Hematopoietic multipotent progenitor cell treated with erythropoietin and hydrocortisone succinate and interleukin-3 and kit ligand, for 15 days (in vitro differentiated cells): ENCODE measurements at regions not wholly inside any gene's neighbourhood (a gene's known extent, or its start where the extent isn't known, plus 50 kb on each side); places are given as distances from the start of the nearest gene placed in this dataset.
"Not testable (repeated sequence)": the region's sequence is repeated elsewhere in the genome, so short reads cannot be mapped to it uniquely, and the experiment has no call there.

ENCODE experiments used
- DNase-seq: peaks from one replicate; pipeline ENCODE4 v3.0.0-alpha.2; 2015; ENCODE audit warnings: low spot score

DNA sequence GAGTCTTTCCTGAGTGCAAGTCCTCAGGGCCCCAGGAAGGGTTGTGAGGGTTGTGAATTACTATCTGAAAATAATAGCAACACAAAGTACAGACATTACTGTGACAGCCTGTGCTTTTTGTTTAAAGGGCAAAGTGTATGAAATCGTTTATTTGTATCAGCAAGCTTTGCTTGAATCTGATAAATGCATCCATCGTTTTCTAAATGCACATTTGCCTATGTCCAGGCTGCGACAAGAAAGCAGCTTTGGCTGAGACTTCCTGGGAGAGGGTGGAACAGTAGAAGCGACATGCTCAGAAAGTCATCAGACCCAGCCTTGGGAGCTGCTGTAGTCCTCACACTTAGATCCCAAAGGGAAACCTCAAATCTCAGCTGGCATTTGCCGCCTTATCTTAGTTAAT, 524.2 kb upstream of the SALL3 start:
- no peak for DNase-seq

DNA sequence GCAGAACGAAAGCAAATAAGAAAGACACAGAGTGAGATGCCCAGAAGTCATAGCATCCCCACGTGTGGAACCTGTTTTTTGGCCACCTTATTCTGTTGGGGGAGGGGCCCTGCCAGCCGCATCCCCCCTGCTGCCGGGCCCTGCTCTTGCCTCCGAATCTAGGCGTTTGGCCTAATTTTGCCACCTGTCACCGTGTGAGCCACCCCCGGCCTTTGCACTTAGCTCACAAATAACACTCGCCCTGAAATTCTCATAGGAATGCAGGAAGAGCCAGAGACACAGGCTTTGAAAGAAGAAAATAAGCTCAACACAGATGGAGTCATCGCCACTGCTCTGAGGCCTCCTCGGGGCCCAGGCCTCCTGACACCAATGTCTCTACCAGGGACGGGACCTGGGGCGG, 522.6 kb upstream of the SALL3 start:
- no peak for DNase-seq

DNA sequence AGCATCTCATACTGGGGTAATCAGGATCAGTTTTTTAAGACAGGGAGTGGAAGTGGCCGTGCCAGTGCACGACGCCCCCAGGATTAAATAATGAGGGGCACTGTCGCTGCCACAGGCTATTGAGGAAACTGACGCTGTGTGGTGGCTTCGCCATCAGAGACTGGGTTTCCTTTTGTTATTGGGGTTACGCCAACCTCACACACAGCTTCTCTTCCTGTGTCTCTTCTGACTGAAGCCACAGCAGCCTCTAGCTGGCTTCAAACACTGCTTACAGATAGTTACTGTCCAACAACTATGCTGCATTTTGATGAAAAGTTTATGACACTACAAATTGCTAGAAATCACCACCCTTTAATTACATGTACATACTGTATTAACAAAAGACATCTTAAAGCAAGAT, 521.9 kb upstream of the SALL3 start:
- DNase-seq = no peak

DNA sequence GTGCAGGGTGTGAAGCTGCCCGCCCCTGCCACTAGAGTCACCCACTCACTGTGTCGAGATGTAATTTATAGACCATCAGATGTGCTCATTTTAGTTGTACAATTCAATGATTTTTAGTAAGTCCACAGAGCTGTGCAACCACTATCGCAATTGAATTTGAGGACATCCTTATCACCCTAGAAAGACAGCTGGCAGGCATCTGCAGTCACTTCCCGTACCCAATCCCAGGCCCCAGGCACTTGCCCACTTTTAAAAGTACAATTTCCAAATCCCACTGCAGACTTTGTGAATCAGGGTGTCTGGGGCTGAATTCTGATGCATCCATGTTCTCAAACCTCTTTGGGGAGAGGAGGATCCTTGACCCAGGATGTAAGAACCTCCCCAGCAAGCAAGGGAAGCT, 521.3 kb upstream of the SALL3 start:
- DNase-seq = no peak

DNA sequence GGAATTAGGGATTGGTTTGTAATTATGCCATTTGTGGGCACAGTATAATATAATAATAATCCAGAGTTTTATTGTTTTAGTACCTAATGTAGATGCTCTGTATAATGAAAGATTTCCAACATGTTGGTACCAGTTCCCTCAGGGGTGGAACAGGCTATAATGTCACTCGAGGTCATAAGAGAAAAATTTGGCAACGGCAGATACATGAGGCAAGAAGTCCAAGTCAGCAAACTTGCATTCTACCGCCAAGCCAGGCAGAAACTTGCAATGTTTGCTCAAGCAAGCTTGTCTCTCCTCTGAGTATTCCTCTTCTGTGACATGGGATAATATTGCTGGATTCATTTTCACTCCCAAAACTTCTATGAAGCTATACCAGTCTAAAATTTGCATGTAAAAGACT, 520.0 kb upstream of the SALL3 start:
- DNase-seq = no peak

DNA sequence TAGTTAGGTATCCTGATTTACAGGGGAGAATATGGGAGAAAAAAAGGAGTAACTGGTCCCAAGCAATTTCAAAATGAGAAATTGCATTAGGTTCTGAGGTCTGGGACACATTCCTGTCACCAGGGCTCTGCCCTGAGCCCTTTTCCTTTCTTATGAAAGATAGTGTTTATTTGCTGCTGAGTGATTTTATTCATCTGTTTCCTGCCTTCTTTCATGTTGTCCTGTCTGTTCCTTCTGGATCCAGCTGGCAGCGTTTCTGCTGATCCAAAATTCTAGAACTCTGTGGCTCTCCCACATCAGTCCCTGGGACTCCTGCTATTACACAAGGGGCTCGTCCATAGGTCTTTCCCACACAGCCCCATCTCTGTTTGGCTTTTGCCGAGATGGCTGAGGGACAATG, 519.1 kb upstream of the SALL3 start:
- DNase-seq = no peak

DNA sequence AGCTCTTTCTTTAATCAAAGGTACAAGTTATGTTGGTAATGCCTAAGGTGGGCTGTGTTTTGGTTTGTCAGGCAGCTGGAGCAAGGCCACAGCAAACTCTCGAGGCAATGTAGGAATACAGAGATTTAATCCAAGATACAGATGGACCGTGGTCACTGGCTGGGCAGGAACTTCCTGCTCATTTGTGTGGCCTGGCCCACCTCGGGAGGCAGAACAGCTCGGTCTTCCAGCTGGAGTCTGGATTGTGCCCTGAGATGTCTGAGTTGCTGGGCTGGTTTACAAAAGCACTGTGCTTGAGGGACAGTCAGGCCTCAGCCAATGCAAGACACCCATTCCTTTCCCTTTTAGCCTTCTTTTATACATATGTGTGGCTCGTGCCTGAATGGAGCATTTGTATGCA, 506.1 kb upstream of the SALL3 start:
- DNase-seq = no peak

DNA sequence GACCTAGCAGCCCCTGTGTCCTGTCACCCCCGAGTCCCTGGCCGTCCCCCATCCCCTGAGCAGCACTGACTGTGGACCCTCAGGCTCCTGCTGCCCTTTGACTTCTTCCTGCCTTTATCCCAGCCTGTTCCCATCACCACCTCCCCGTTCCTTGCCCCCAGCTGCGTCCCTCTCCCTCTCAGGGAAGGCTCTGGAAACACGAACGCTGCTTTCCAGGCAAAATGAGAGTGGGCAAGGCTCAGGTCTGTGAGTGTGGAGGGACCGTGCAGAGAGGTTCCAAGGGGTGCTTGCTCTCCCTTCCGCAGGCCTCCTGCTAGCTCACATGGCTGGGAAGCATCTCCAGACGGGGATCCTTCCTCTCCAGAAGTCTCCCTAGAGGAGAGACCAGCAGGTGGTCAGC, 501.8 kb upstream of the SALL3 start:
- no peak for DNase-seq

DNA sequence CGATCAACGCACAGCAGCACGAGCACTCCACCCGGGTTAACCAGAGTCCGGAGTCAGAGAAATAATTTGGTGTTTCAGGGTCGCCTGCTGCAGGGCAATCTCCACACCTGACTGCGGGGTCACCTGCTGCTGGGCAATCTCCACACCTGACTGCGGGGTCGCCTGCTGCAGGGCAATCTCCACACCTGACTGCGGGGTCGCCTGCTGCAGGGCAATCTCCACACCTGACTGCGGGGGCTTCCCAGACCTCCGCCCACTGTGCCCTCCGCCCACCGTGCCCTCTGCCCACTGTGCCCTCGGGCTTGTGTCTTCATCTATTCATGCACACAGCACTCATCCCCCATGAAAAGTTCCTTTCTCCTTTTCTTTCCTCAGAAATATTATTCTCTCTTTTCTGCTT, 500.2 kb upstream of the SALL3 start:
- DNase-seq = no peak

DNA sequence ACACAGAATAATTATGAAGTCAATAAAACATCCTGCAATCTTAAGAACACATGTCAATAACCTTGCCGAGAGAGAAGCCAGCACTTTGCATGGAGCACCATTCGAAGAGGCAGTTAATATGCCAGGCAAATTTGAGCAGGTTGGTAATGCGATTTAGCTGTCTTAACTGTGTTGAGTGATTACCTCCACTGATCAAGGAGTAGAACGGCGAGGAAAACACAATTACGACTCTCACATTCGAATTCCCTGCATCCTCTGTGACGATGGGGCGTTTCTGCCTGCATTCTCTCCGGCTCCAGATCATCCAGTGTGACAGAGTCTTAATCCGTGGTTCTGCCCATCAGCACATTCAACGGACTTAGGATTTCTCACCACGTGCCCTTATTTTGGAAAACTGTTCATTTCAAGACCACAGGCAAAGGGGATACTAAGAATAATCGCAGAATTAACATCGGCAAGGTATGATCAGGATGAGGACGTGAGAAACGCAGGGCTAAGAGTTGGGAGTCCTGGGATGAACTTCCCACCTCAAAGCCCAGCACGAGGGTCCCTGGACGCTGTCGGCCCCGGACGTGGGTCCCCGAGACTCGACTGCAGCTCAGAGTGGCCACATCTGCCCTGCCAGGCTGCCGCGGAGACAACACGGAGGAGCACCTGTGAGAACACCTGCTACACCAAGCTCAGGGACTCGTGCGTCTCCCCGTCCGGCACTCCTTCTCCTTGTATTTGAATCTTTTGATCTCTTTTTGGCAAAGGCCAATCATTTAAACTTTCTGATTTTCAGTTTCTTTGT, 499.2 kb upstream of the SALL3 start:
- DNase-seq = no peak

DNA sequence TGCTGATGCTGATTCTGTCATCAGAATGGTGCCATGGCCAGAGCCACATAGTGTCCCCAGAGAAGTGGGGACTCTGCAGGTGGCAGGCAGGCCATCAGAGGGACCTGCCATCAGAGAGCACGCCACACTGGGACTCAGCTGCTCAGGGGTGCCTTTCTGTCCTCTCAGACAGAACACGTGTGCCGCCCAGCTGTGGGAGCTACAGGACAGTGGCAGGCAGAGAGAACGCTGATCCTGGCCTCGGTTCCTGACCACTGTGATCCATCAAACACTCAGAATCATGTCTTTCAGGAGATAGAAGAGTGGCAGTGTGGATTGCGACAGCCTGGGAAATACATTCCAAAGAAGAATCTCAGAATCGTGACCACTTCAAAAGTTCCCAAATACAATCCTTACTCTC, 497.2 kb upstream of the SALL3 start:
- no peak for DNase-seq

DNA sequence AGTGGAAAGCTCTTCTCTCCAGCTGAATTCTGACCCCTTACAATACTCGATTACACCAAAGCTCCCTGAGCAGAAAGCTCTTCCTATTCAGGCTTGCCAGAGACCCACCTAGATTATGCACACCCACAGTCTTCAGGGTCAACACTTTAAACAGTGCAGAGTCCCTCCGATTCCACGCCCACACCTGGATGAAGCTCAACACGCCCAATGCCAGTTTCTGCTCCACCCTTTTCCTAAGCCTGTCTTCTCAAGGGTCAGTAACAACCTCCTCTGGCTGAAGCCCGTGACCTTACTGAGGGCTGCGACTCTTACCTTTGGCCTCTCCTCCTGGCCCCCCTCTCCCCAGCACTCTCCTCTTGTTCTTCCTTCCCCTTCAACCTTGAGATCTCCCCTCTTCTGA, 492.0 kb upstream of the SALL3 start:
- DNase-seq = no peak

DNA sequence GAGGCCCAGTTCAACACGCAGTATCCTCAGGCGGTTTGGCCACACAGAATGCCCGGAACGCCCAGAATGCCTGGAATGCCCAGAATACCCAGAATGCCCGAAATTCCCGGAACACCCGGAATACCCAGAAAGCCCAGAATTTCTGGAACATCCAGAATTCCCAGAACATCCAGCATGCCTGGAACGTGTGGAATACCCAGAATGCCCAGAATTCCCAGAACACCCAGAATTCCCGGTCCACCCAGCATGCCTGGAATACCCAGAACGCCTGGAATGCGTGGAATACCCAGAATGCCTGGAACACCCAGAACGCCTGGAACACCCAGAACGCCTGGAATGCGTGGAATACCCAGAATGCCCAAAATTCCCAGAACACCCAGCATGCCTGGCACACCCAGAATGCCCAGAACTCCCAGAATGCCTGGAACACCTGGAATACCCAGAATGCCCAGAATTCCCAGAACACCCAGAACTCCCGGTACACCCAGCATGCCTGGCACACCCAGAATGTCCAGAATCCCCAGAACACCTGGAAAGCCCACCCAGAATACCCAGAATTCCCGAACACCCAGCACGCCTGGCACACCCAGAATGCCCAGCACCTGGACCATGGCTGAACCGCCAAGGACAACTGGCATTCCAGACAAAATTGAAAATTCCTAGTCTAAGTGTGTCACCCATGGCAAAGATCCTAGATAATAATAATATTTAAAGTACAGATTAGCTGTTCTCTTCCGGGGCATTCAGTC, 487.4 kb upstream of the SALL3 start:
- DNase-seq = no peak

DNA sequence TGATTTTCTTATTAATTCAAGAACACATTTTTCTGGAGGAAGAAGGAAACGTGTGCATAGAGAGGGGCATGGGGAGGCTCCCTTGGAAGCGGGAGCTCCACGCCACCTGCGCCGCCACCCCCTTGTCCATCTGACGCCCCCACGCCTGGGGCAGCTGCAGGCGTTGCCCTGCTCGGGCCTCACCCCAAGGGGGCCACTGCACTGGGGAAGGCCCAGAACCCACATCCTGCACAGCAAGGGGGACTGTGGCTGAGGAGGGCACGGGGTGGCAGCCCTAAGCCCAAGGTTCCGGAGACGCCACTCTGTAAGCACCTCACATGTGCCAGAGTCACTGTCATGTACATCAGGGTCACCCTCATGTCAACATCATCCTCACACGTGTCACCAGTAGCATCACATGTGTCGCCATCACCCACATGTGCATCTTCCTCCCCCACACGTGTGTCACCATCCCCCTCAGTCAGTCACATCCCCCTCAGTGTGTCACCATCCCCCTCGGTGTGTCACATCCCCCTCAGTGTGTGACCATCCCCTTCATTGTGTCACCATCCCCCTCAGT, 486.7 kb upstream of the SALL3 start:
- DNase-seq = no peak

DNA sequence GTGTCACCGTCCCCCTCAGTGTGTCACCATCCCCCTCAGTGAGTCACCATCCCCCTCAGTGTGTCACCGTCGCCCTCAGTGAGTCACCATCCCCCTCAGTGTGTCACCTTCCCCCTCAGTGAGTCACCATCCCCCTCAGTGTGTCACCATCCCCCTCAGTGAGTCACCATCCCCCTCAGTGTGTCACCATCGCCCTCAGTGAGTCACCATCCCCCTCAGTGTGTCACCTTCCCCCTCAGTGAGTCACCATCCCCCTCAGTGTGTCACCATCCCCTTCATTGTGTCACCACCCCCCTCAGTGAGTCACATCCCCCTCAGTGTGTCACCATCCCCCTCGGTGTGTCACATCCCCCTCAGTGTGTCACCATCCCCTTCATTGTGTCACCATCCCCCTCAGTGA, 486.1 kb upstream of the SALL3 start:
- DNase-seq = not testable (repeated sequence)

DNA sequence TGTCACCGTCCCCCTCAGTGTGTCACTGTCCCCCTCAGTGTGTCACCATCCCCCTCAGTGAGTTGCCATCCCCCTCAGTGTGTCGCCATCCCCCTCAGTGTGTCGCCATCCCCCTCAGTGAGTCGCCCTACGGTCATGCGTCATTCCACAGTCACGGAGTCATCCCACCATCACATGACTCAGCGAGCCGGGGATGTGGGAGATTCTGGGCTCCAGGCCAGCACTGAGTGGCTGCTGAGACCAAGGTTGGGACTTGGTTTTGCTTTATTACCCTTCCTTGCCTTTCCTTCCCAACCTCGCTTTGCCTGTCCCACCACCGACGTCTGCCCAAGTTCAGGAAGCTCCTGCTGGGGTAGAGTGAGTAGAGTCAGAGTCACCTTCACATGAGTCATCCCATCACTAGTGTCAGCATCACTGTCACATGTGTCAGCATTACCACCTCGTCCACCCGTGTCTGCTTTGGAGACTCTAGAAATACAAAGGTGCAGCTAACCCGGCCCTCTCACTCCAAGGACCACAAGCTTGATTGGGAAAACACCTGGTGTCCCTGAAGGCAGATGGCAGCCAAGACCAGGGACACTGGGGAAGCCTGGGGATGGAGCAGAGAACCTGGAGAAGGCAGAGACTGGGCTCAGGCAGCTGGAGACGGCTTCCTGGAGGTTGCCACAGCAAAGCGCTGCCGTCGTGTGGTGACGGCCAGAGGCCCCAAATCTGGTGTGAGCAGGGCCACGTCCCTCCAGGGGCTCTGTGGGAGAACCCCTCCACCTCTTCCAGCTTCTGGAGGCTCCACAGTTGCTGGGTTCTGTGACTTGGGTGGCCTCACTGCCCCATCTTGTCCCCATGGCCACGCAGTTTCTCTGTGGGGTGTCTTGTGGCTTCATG, 485.2 kb upstream of the SALL3 start:
- DNase-seq = no peak

DNA sequence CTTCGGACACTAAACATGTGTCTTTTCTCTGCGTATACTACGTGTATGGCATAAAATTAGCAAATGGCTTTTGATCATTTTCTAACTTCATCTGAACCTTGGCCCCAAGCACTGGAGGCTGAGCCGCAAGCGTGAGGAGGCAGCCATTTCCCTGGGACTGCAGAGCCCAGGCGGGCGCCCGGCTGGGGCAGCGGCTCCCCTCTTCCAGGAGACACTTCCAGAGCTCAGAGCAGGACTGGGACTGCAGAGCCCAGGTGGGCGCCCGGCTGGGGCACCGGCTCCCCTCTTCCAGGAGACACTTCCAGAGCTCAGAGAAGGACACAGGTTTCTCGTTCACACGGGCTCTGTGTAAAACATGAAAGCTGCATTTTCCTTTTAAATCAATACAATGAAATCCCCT, 484.1 kb upstream of the SALL3 start:
- no peak for DNase-seq

DNA sequence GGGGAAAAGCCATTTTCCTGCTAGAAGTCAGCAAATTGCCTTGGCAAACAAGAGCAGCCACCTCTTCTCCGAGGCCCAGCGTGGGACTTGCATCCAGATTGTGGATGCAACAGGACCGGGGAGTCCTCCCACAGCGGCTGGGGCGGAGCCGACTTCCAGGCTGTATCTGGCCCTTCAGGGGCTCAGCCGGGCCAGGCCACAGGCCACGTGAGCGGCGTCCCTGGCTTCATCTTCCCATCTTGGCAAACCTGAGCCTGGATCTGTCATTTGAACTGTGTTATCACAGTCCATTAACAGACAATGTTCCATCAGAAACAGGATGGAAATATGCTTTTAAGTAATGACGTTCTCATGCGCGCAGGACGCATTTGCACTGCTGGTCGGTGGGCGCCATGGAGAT, 483.5 kb upstream of the SALL3 start:
- DNase-seq = no peak

DNA sequence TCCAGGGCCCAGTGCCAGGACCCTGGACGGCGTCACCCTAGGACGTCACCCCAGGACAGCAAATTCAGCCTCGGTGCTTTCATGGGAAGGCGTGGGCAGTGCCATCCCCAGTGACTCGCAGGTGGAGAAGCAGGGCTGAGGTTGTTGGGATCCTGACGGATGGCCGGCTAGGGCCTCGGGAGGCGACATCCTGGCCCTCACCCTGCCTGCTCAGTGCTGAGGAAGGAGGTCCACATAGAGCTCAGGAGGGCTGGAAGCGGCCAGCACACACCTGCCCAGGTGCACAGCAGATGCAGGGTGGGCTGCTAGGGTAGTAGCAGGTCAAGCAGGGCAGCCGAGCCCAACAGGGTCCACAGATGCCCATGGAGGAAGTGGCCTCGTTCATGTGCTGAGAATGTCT, 482.0 kb upstream of the SALL3 start:
- no peak for DNase-seq

DNA sequence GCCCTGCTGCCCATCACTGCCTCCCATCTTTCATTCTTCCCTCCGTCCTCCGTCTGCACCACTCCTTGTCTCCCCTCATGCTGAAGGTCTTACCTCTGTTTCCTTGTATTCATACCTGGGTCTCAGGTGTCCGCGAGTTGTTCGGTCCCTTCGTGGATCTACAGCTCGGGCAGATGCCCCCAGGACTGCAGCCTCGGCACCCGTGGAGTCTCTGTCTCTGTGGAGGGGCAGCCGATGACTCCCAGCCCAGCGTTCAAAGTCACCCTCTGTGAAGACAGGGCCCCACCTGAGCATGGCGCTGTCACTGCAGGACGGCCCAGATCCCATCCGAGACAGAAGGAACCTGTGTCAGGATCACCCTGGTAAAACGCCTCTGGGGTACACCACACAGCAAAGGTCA, 480.0 kb upstream of the SALL3 start:
- DNase-seq = no peak

DNA sequence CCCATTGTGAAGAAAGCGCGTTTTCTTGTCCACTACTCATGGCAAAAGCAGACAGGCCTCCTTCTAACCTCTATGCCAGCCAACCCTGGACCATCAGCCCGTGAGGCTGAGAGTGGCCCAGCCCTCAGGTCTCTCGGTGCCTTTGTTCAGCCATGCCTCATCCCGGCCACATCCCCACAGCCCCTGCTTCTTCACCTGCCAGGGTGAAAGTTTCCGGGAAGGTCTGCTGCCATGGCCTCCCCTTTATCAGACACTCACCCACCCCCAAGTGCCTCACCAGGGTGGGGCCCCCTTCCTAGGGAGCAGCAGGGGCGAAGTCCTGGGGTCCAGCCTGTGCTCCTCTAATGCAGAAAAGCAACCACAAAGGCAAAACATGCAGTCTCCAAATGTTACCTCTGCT, 478.4 kb upstream of the SALL3 start:
- DNase-seq = no peak

DNA sequence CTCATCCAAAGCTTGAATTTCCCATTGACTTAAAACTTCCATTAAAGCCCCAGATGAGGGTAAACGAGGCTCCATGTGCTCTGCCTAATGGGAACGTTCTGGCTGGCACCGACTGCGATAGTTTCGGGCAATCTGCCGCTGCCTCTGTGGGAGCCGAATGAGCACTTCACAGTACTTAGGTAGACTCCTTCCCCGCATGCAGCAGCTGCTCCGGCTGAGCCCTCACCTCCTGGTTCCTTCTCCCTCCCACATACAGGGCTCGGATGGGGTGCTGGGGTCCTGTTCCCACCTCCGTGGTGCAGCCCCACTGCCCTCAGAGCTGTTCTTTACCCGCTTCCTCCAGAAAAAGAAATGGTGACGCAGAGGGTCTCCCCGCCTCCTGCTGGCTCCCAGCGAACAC, 476.5 kb upstream of the SALL3 start:
- DNase-seq = no peak
